Smooth muscle cell (in vitro differentiated cells): ENCODE measurements at regions not wholly inside any gene's neighbourhood (a gene's known extent, or its start where the extent isn't known, plus 50 kb on each side); places are given as distances from the start of the nearest gene placed in this dataset.

Experiments
- DNase-seq: peaks from one replicate; lab custom pipeline; 2025; ENCODE audit not compliant: unreplicated experiment; lab: John Stamatoyannopoulos, UW
- H2AFZ ChIP-seq: fragments of 200-600 bp; sonication (generic); 2 replicates; pipeline ENCODE4 v1.6.0; 2016; ENCODE audit warnings: antibody characterized with exemption, low read depth, mild to moderate bottlenecking
- H3F3A ChIP-seq: fragments of 200-600 bp; sonication (generic); 2 replicates; pipeline ENCODE4 v1.6.0; 2017; ENCODE audit warnings: antibody characterized with exemption, low read depth
- H3K27ac ChIP-seq: fragments of 200-600 bp; sonication (generic); 2 replicates; pipeline ENCODE4 v1.5.1; 2016; ENCODE audit warnings: low read depth, mild to moderate bottlenecking
- H3K27me3 ChIP-seq: fragments of 200-600 bp; sonication (generic); 2 replicates; pipeline ENCODE4 v1.6.1; 2016; ENCODE audit warnings: low read depth, mild to moderate bottlenecking
- H3K36me3 ChIP-seq: fragments of 200-600 bp; sonication (generic); 2 replicates; pipeline ENCODE4 v1.5.1; 2016; ENCODE audit warnings: low read depth
- H3K4me1 ChIP-seq: fragments of 200-600 bp; sonication (generic); 2 replicates; pipeline ENCODE4 v1.5.1; 2016; ENCODE audit warnings: low read depth
- H3K4me2 ChIP-seq: fragments of 200-600 bp; sonication (generic); 2 replicates; pipeline ENCODE4 v1.6.0; 2016; ENCODE audit warnings: mild to moderate bottlenecking
- H3K4me3 ChIP-seq: fragments of 200-600 bp; sonication (generic); 2 replicates; pipeline ENCODE4 v1.5.1; 2016; ENCODE audit warnings: mild to moderate bottlenecking
- H3K79me2 ChIP-seq: fragments of 200-600 bp; sonication (generic); 2 replicates; pipeline ENCODE4 v1.6.0; 2016; ENCODE audit warnings: low read depth, mild to moderate bottlenecking
- H3K9ac ChIP-seq: fragments of 200-600 bp; sonication (generic); 2 replicates; pipeline ENCODE4 v1.6.0; 2016; ENCODE audit warnings: low read depth
- H3K9me3 ChIP-seq: fragments of 200-600 bp; sonication (generic); replicated peaks from 2 replicates; pipeline ENCODE4 v1.5.1; 2016; ENCODE audit warnings: low read depth
- H4K20me1 ChIP-seq: fragments of 200-600 bp; sonication (generic); 2 replicates; pipeline ENCODE4 v1.6.0; 2016; ENCODE audit warnings: low read depth
- CTCF ChIP-seq: fragments of 200-600 bp; sonication (generic); IDR thresholded peaks from 2 replicates; pipeline ENCODE4 v1.5.1; 2017; ENCODE audit warnings: borderline replicate concordance, mild to moderate bottlenecking, antibody characterized with exemption; ENCODE audit not compliant: insufficient read depth, poor library complexity, severe bottlenecking
- WGBS: methylation state at CpG from one replicate; pipeline ENCODE4 v1.1.7; 2016; ENCODE audit warnings: low lambda C conversion rate; 5-methylcytosine and 5-hydroxymethylcytosine counted together

- no peak for TF ChIP-seq CTCF
- Histone ChIP-seq H4K20me1 (no peaks in the 10 kb centered on the region), H3F3A (no peaks in the 10 kb centered on the region), H3K79me2 (no peaks in the 10 kb centered on the region), H3K4me1 (no peaks in the 10 kb centered on the region), H3K9ac (no peak overlapping the region), H3K36me3 (no peaks in the 10 kb centered on the region), H2AFZ (no peak overlapping the region), H3K9me3 (no peaks in the 10 kb centered on the region), H3K27ac (no peak overlapping the region), H3K4me2 (no peak overlapping the region), H3K27me3 (no peaks in the 10 kb centered on the region), H3K4me3 (no peak overlapping the region)
- 73% methylated on average over 2 of the region's 2 CpGs for WGBS
- DNase-seq: no peak
These were observed 1011.2 kb downstream of the KCNMA1 start for GRCh38 chr10:76626386-76626785.

- Histone ChIP-seq H3K27me3 (no peaks in the 10 kb centered on the region), H3K9me3 (no peaks in the 10 kb centered on the region), H3K9ac (no peak overlapping the region), H3K36me3 (no peaks in the 10 kb centered on the region), H3K27ac (no peak overlapping the region), H2AFZ (no peak overlapping the region), H3F3A (no peaks in the 10 kb centered on the region), H3K4me3 (no peak overlapping the region), H3K79me2 (no peaks in the 10 kb centered on the region), H4K20me1 (no peaks in the 10 kb centered on the region), H3K4me1 (no peaks in the 10 kb centered on the region), H3K4me2 (no peak overlapping the region)
- no peak for DNase-seq
- 94% methylated on average over 6 of the region's 6 CpGs for WGBS
- no peak for TF ChIP-seq CTCF
These were observed 1013.1 kb downstream of the KCNMA1 start for GRCh38 chr10:76624470-76624869.

DNA sequence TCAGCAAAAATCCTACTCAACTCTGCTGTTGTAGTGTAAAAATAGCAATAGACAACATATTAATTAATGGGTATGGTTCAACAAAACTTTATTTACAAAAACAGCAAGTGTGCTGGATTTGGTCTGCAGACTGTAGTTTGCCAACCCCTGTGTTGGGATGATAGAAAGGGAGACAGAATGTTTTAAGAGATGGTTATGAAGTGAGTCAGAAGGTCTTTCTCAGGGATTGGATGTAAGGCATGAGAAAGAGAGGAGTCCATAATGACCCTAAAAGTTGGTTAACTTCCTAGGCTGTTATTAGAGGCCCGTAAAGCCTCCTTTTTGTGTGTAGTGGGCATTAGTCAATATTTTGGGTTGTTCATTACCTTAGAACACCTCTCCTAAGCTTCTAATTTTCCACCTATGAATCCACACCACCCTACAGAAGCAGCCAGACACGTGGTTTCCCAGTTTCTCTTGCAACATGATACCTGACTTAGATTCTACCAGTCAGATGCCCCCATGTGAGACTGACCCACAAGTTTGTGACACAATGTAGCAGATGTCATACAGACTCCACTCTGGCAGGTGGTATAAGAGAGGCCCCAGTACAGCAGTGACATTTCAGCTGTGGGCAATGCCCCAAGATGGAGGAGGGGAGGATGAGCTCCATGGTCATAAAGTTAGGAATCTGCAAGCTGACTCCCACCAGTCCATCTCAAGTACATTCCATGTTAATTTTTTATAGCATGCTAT lies 1015.6 kb downstream of the KCNMA1 start:
- Histone ChIP-seq H3K27me3 (no peaks in the 10 kb centered on the region), H3K4me2 (no peak overlapping the region), H3K4me1 (no peaks in the 10 kb centered on the region), H3K9ac (no peak overlapping the region), H3K79me2 (no peaks in the 10 kb centered on the region), H2AFZ (no peak overlapping the region), H3F3A (no peaks in the 10 kb centered on the region), H3K4me3 (no peak overlapping the region), H3K9me3 (no peaks in the 10 kb centered on the region), H3K27ac (no peak overlapping the region), H4K20me1 (no peaks in the 10 kb centered on the region), H3K36me3 (no peaks in the 10 kb centered on the region)
- no peak for TF ChIP-seq CTCF
- 71% methylated on average over 2 of the region's 2 CpGs for WGBS
- no peak for DNase-seq

GRCh38 chr10:76618641-76619040 lies 1019.0 kb downstream of the KCNMA1 start:
- Histone ChIP-seq H3K4me3 (no peak overlapping the region), H3K27me3 (no peaks in the 10 kb centered on the region), H3K4me2 (no peak overlapping the region), H3K27ac (no peak overlapping the region), H3K36me3 (no peaks in the 10 kb centered on the region), H3K79me2 (no peaks in the 10 kb centered on the region), H4K20me1 (no peaks in the 10 kb centered on the region), H3K9me3 (no peaks in the 10 kb centered on the region), H2AFZ (no peak overlapping the region), H3K4me1 (no peaks in the 10 kb centered on the region), H3F3A (no peaks in the 10 kb centered on the region), H3K9ac (no peak overlapping the region)
- TF ChIP-seq CTCF: no peak
- no peak for DNase-seq
- 100% methylated on average over 1 of the region's 1 CpG for WGBS
